ENCODE measurements at regions not wholly inside any gene's neighbourhood (a gene's known extent, or its start where the extent isn't known, plus 50 kb on each side); places are given as distances from the start of the nearest gene placed in this dataset.
"Not testable (repeated sequence)": the region's sequence is repeated elsewhere in the genome, so short reads cannot be mapped to it uniquely, and the experiment has no call there.

DNA sequence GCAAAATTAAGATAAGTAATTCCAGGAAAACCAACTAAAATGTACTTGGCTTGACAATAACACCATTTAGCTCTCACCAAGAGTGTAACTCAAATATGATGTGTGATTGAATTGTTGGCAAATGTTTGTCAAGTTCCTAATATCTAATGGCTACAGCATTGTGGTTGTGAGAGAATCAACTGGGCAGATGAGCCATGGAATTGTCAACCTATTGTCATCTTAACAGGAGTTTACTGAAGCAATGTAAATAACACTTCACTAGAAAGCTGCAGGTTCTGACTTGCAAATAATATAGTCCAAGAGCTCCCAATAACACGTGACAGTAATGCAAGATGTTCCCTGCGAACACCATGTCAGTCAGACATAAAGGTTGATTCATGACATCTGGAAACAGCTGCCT, 495.2 kb upstream of the MEIS1 start:
- Mint-ChIP-seq H3K36me3 (no peaks in the 10 kb centered on the region), H3K9me3 (peaks cover 0 to 8% (median 0%) of the 10 kb centered on the region in 6 donors), H3K4me1 (no peaks in the 10 kb centered on the region), H3K27me3 (ENCODE audit: low read depth in 3 of 3) (peaks cover 0 to 1% (median 0%) of the 10 kb centered on the region in 3 donors), H3K27ac (no peak overlapping the region), H3K4me3 (no peak overlapping the region)
- DNase-seq: no peak

DNA sequence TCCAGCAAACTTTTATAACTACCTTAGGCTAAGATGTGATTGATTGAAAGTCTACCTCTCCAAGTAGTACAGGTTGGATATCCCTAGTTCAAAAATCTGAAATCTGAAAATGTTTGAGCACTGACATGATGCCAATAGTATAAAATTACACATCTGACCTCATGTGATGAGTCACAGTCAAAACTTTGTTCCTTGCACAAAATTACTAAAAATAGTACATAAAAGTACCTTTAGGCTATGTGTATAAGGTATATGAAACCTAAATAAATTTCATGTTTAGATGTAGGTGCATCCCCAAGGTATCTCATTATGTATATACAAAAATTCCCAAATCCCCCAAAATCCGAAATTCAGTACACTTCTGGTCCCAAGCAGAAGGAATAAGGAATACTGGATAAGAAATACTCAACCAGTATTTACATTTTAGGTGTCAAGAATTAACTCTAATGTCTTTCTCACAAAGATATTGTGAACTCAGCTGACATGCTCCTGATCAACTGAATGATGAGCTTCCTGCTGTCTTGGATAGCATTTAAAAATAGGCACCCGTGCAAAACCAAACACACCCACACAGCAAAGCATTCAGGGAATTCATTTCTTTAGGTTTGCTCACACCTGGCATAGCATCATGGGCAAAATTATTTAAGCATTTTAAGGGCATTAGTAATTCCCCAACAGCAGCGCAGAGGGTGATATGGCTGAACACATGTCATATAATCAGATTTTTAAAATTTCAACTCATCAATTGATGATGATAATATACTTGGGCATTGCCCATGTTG, 497.4 kb upstream of the MEIS1 start:
- Mint-ChIP-seq H3K4me3 (no peak overlapping the region), H3K36me3 (no peaks in the 10 kb centered on the region), H3K27me3 (ENCODE audit: low read depth in 3 of 3) (peaks cover 0 to 1% (median 0%) of the 10 kb centered on the region in 3 donors)

DNA sequence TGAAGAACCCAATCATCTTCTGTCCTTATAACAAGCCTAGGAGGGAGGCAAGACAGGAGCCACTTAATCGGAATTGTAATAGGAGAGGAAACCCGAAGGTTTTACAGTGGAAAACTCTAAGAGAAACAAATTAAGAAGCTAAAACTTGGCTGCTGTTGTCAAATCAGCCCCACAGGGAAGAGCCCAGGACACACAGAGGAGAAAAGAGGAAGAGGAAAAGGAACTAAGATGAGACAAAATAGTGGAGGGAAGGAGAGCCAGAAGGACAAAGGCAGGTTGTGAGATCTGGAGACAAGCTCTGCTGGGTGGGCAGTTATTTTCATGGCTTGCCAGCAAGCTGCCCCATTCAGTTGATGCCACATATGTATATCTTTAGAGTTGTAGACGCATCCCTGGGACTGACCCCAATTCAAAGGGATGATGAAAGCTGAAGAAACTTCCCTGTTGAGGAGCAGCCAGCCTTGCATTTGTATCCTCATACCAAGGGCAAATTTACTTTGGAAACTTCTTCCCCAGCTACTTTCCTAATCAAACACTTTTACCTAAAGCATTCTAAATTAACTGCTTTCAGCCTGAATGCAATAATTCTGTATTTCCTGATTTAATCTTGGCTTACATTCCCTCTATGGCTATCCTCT, 499.8 kb upstream of the MEIS1 start:
- no peaks in the 10 kb centered on the region for H3K36me3 Mint-ChIP-seq
- peaks cover 0 to 5% (median 0%) of the 10 kb centered on the region in 6 donors for H3K9me3 Mint-ChIP-seq
- H3K4me1 Mint-ChIP-seq: peaks cover 5 to 24% of the 10 kb centered on the region in 2 donors
- H3K27ac Mint-ChIP-seq: no peak overlapping the region
- DNase-seq: no peak
- peaks cover 0 to 4% (median 0%) of the 10 kb centered on the region in 3 donors for H3K27me3 Mint-ChIP-seq (ENCODE audit: low read depth in 3 of 3)
- no peak overlapping the region for H3K4me3 Mint-ChIP-seq

More for the DNA sequence above, 497.4 kb upstream of the MEIS1 start:
- Mint-ChIP-seq H3K9me3 (peaks cover 0 to 5% (median 0%) of the 10 kb centered on the region in 6 donors), H3K27ac (no peak overlapping the region), H3K4me1 (peaks cover 1 to 7% of the 10 kb centered on the region in 2 donors)
- DNase-seq: no peak

DNA sequence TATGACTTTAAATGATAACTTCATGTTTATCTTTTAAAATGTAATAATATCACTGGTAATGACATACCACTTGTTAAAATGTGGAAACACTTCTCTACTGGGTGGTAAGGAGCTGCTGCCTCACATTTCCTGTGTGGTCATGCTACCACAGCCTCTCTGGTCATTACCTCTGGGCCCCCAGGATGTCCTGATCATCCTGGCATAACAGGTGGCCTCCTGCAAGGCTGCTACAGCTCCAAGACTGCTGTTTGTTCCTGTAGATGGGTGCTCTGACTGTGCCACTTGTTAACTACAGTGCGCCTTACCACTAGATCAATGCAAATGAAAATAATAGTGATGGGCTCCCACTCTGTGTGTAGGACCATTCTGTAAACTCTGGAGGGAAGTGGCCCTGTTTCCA, 500.2 kb upstream of the SPRED2 start:
- peaks cover 0 to 5% (median 0%) of the 10 kb centered on the region in 6 donors for H3K9me3 Mint-ChIP-seq
- H3K27me3 Mint-ChIP-seq (ENCODE audit: low read depth in 3 of 3): peaks cover 0 to 2% (median 0%) of the 10 kb centered on the region in 3 donors
- DNase-seq: no peak
- peaks cover 5 to 24% of the 10 kb centered on the region in 2 donors for H3K4me1 Mint-ChIP-seq
- H3K36me3 Mint-ChIP-seq: no peaks in the 10 kb centered on the region
- no peak overlapping the region for H3K4me3 Mint-ChIP-seq
- H3K27ac Mint-ChIP-seq: no peak overlapping the region

DNA sequence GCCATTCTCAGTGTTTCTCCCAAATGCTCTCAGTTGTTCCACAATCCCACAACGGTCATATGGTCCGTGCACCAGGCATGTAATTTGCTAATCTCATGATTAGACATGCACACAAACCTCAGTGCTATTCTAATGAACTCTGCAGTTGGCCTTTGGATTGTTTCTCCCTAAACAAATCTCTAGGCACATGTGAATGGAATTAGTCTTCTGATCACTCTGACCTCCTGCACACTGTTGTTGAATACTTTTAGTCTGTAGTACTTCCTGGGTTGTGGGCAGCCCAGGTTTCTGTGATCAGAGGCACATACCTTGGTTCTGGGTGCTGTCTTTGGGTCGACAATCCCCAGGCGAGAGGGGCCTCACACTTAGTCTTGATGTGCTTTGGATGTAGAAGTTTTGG, 498.7 kb upstream of the SPRED2 start:
- Mint-ChIP-seq H3K36me3 (no peaks in the 10 kb centered on the region), H3K4me3 (no peak overlapping the region), H3K9me3 (peaks cover 0 to 6% (median 0%) of the 10 kb centered on the region in 6 donors), H3K27me3 (ENCODE audit: low read depth in 3 of 3) (peaks cover 0 to 2% (median 0%) of the 10 kb centered on the region in 3 donors), H3K4me1 (peaks cover 5 to 24% of the 10 kb centered on the region in 2 donors), H3K27ac (no peak overlapping the region)
- no peak for DNase-seq

DNA sequence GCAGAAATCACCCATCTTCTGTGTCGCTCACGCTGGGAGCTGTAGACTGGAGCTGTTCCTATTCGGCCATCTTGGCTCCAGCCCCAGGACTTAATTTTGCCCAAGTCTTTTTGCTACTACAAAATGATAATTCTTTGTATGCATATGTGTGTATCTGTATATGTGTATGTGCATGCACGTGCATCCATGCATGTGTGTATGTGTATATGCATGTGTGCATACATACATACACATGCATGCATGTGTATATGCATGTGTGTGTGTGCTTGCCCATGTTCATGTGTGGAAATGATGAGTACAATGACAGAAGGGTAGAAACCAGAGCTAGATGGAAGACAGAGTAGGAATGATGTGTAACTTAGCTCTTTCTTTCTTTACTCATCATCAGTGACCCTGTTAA, 497.9 kb upstream of the SPRED2 start:
- Mint-ChIP-seq H3K27me3 (ENCODE audit: low read depth in 3 of 3) (peaks cover 0 to 2% (median 0%) of the 10 kb centered on the region in 3 donors), H3K9me3 (peaks cover 0 to 6% (median under 1%) of the 10 kb centered on the region in 6 donors), H3K4me1 (peaks cover 5 to 24% of the 10 kb centered on the region in 2 donors), H3K4me3 (no peak overlapping the region), H3K36me3 (no peaks in the 10 kb centered on the region), H3K27ac (no peak overlapping the region)
- no peak for DNase-seq

DNA sequence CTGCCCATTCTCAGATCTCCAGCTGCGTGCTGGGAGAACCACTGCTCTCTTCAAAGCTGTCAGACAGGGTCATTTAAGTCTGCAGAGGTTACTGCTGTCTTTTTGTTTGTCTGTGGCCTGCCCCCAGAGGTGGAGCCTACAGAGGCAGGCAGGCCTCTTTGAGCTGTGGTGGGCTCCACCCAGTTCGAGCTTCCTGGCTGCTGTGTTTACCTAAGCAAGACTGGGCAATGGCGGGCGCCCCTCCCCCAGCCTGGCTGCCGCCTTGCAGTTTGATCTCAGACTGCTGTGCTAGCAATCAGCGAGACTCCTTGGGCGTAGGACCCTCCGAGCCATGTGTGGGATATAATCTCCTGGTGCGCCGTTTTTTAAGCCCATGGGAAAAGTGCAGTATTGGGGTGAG, 497.3 kb upstream of the SPRED2 start:
- H3K27ac Mint-ChIP-seq; H3K9me3 Mint-ChIP-seq; DNase-seq; H3K36me3 Mint-ChIP-seq; H3K27me3 Mint-ChIP-seq (ENCODE audit: low read depth in 3 of 3); H3K4me3 Mint-ChIP-seq: not testable (repeated sequence)
- H3K4me1 Mint-ChIP-seq: peaks cover 5 to 24% of the 10 kb centered on the region in 2 donors

DNA sequence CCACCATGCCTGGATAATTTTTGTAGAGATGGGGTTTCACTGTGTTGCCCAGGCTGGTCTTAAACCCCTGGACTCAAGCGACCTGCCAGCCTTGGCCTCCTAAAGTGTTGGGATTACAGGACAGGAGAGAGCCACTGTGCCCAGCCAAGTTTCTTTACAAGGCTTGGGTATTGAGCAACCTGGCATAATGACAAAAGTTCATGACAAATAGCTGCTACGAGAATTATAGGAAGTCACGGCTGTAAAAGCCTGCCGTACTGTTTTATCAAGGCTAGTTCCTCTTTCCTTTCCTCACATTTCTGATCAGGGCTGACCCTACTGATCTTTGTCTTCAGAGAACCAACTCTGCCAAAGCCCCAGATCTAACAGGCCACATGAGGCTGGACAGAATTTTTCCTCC, 490.4 kb upstream of the SPRED2 start:
- Mint-ChIP-seq H3K4me1 (peaks cover 0 to 6% of the 10 kb centered on the region in 2 donors), H3K9me3 (peaks cover 0 to 4% (median under 1%) of the 10 kb centered on the region in 6 donors), H3K4me3 (no peak overlapping the region), H3K27ac (no peak overlapping the region), H3K27me3 (ENCODE audit: low read depth in 3 of 3) (no peaks in the 10 kb centered on the region), H3K36me3 (no peaks in the 10 kb centered on the region)
- DNase-seq: no peak

DNA sequence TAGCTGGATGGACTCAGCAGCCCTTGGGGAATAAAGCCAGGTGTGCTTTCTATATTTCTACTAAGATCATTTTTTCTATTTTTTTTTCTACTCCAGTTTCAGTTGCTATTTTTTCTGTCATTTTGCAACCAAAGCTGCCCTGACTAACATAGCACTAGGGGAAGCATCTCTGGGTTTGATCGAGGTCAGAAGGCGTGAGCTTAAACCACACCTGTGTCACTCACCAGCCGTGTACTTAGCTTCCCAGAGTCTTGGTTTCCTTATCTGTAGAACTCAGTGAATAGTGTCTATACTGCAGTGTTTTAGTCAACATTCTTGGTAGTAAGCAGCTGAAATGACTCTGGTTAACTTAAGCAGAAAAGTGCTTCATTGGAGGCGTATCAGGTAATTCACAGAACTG, 489.6 kb upstream of the SPRED2 start:
- H3K9me3 Mint-ChIP-seq: peaks cover 0 to 2% (median under 1%) of the 10 kb centered on the region in 6 donors
- no peaks in the 10 kb centered on the region for H3K27me3 Mint-ChIP-seq (ENCODE audit: low read depth in 3 of 3)
- H3K27ac Mint-ChIP-seq: no peak overlapping the region
- no peak overlapping the region for H3K4me3 Mint-ChIP-seq
- no peaks in the 10 kb centered on the region for H3K36me3 Mint-ChIP-seq
- DNase-seq: no peak
- peaks cover 0 to 6% of the 10 kb centered on the region in 2 donors for H3K4me1 Mint-ChIP-seq

DNA sequence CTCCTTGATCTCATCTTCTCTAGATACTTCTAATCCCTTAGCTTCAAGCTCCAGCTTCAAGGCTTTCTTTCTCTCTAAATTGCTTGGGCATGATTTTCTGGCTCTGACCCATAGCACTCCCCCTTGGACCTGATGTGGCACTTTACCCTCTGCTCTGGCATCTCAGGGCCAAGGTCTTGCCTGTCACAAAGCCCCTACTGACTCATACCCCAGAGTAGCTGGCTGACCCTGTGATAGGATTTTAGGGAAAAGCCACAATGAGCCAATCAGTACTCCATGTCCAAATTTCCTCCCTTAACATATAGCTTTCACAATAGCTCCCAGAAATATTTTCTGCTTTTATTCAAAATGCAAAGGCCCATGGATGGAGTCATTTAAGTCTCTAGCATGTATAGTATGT, 488.7 kb upstream of the SPRED2 start:
- no peaks in the 10 kb centered on the region for H3K27me3 Mint-ChIP-seq (ENCODE audit: low read depth in 3 of 3)
- H3K27ac Mint-ChIP-seq: no peak overlapping the region
- peaks cover 0 to 6% of the 10 kb centered on the region in 2 donors for H3K4me1 Mint-ChIP-seq
- peaks cover 0 to 2% (median 0%) of the 10 kb centered on the region in 6 donors for H3K9me3 Mint-ChIP-seq
- DNase-seq: no peak
- no peaks in the 10 kb centered on the region for H3K36me3 Mint-ChIP-seq
- H3K4me3 Mint-ChIP-seq: no peak overlapping the region

DNA sequence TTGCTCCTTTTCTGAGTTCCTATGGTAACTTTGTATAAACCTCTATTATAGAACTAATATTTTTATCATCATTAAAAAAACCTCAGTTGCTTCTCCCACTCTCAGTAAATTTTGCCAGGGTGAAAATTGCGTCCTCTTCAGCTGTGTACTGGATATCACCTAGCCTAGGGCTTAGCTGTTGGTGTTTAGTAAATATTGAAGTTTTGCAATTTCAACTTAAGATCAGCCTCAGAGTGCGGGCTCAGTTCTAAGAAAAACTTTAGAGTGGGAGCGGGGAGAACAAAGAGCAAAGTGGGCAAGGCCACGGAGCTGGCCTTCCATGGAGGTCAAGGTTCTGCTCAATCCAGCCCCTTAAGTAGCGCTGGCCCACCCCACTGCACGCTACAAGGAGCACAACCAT, 488.3 kb upstream of the SPRED2 start:
- Mint-ChIP-seq H3K4me1 (peaks cover 0 to 6% of the 10 kb centered on the region in 2 donors), H3K27me3 (ENCODE audit: low read depth in 3 of 3) (no peaks in the 10 kb centered on the region), H3K4me3 (no peak overlapping the region), H3K36me3 (no peaks in the 10 kb centered on the region), H3K9me3 (peaks cover 0 to 2% (median 0%) of the 10 kb centered on the region in 6 donors), H3K27ac (no peak overlapping the region)
- no peak for DNase-seq

DNA sequence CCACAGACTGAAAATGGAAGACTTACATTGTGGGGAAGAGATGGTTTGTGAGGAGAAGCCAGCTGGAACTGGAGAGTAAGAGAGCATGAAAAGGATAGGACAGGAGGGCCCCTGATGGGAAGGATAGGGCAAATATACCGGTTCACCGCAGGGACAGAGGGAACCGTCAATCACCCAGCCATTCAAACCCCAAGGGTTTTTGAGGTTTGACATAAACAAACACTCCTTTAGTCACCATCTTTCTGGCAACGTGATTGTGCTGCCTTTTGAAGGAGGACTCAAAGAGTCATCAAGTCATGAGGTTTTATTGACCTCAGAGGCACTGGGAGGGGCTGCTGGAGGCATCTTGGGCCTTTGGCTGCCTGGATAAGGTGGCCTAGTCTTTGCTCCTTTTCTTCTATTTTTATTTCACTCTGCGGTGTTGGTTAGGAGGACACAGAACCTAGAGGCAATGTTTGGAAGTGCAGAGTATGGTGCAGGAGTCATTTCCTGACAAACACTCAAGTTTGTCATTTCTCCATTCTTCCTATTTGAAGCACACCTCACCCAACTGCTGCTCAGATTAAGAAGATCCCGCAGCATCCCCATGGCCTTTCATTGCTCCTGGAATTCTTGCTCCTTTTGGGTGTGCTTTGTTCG, 487.3 kb upstream of the SPRED2 start:
- H3K27ac Mint-ChIP-seq: no peak overlapping the region
- H3K4me1 Mint-ChIP-seq: peaks cover 0 to 6% of the 10 kb centered on the region in 2 donors
- peaks cover 0 to 2% (median 0%) of the 10 kb centered on the region in 6 donors for H3K9me3 Mint-ChIP-seq
- DNase-seq: no peak
- no peaks in the 10 kb centered on the region for H3K27me3 Mint-ChIP-seq (ENCODE audit: low read depth in 3 of 3)
- H3K36me3 Mint-ChIP-seq: no peaks in the 10 kb centered on the region
- no peak overlapping the region for H3K4me3 Mint-ChIP-seq

DNA sequence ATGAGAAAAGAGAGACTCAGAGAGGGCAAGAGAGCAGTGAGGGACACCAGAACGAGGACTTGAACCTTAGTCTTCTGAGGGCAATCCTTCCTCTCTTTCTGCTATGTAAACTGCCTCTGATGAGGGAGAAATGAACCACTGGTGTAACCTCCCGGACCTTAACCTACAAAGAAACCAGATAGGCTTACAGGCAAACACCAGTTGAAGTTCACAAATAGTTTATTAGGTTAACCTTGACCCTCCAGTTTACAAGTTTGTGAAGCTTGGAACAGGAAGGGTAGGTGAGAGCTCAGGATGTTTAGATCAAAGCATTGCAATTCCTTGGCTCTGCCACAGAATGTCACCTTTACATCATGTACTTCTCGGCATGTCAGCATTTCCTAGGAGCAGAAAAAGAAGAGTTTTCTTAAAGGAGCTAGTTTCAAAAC, 486.4 kb upstream of the SPRED2 start:
- no peaks in the 10 kb centered on the region for H3K27me3 Mint-ChIP-seq (ENCODE audit: low read depth in 3 of 3)
- peaks cover 0 to 6% of the 10 kb centered on the region in 2 donors for H3K4me1 Mint-ChIP-seq
- no peak for DNase-seq
- H3K27ac Mint-ChIP-seq: no peak overlapping the region
- H3K9me3 Mint-ChIP-seq: peaks cover 0 to 2% (median 0%) of the 10 kb centered on the region in 6 donors
- H3K4me3 Mint-ChIP-seq: no peak overlapping the region
- no peaks in the 10 kb centered on the region for H3K36me3 Mint-ChIP-seq

DNA sequence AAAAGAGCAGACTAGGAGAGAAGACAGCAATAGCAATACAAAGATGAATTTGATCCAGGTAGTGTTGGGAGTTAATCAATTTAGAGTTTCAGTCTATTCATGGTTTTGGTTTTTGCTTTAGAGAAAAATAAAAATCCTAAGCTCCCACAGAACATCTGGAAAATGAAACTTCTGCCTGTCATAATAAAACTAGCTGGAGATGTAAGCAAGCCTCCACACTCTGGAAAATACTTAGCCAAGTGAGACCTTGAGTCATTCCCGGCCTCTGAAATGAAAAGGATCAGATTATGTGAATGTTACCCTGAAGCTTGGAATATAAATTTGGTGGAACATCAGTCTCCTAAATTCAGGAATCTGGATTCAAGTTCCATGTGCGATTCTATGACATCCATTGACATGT, 485.6 kb upstream of the SPRED2 start:
- DNase-seq: no peak
- Mint-ChIP-seq H3K27ac (no peak overlapping the region), H3K9me3 (peaks cover 0 to 2% (median 0%) of the 10 kb centered on the region in 6 donors), H3K4me1 (peaks cover 0 to 6% of the 10 kb centered on the region in 2 donors), H3K36me3 (no peaks in the 10 kb centered on the region), H3K4me3 (no peak overlapping the region), H3K27me3 (ENCODE audit: low read depth in 3 of 3) (no peaks in the 10 kb centered on the region)
